ENCODE measurements at regions not wholly inside any gene's neighbourhood (a gene's known extent, or its start where the extent isn't known, plus 50 kb on each side); places are given as distances from the start of the nearest gene placed in this dataset.

GRCh38 chr4:181848357-181848756 lies 394.8 kb upstream of the TENM3 start:
- TF ChIP-seq POLR2AphosphoS5 (IDR thresholded peaks at IDR 0.05; ENCODE audit: borderline replicate concordance, low read depth, low read length) (no peak), EZH2 (IDR thresholded peaks at IDR 0.05) (no peak)
